Neural crest cell (in vitro differentiated cells): ENCODE measurements at regions not wholly inside any gene's neighbourhood (a gene's known extent, or its start where the extent isn't known, plus 50 kb on each side); places are given as distances from the start of the nearest gene placed in this dataset.

Experiments used
- DNase-seq: peaks from one replicate; pipeline ENCODE4 v3.0.0; 2021; ENCODE audit warnings: low read depth, mixed read lengths, low spot score
- H3K27ac Mint-ChIP-seq: one replicate; pipeline ENCODE4 v1.8.0; 2021; ENCODE audit warnings: mild to moderate bottlenecking, mixed read lengths; ENCODE audit not compliant: unreplicated experiment
- H3K27me3 Mint-ChIP-seq: 2 replicates; pipeline ENCODE4 v1.8.0; 2021; ENCODE audit warnings: low read depth, mild to moderate bottlenecking, mixed read lengths
- H3K36me3 Mint-ChIP-seq: 2 replicates; pipeline ENCODE4 v1.8.0; 2021; ENCODE audit warnings: low read depth, mild to moderate bottlenecking, mixed read lengths
- H3K4me1 Mint-ChIP-seq: 2 replicates; pipeline ENCODE4 v1.8.0; 2021; ENCODE audit warnings: mixed read lengths
- H3K4me3 Mint-ChIP-seq: one replicate; pipeline ENCODE4 v1.8.0; 2021; ENCODE audit warnings: mild to moderate bottlenecking, mixed read lengths
- H3K9me3 Mint-ChIP-seq: 2 replicates; pipeline ENCODE4 v1.8.0; 2021; ENCODE audit warnings: mixed read lengths
- TF ChIP-seq, protein P1 (sequence below): fragments of 200-600 bp; sonication (generic); conservative IDR thresholded peaks from 2 replicates; pipeline ENCODE4 v1.5.0; 2021; ENCODE audit warnings: antibody characterized with exemption, mild to moderate bottlenecking

DNA sequence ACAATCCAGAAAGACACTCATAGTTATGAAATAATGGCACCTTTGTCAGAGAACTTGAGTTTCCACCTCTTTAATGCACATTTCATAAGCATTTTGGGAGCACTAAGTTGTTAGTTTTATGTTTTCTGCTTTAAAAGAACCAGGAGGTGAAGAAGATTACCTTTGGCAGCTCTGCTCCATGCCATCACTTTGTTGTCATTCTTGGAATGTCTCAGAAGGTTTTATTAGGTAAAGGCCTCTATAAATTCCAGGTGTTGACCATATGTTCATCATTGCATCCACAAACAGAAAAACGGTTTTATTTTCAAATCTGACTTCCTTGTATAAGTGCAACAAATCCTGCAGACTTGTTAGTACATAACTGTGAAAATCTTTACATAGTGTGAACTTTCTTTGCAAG, 424.8 kb downstream of the MDFIC start:
- Mint-ChIP-seq H3K9me3 (no peaks in the 10 kb centered on the region), H3K36me3 (no peaks in the 10 kb centered on the region), H3K27me3 (no peaks in the 10 kb centered on the region), H3K4me1 (no peaks in the 10 kb centered on the region), H3K4me3 (no peak overlapping the region), H3K27ac (no peak overlapping the region)
- TF ChIP-seq, protein P1, sequence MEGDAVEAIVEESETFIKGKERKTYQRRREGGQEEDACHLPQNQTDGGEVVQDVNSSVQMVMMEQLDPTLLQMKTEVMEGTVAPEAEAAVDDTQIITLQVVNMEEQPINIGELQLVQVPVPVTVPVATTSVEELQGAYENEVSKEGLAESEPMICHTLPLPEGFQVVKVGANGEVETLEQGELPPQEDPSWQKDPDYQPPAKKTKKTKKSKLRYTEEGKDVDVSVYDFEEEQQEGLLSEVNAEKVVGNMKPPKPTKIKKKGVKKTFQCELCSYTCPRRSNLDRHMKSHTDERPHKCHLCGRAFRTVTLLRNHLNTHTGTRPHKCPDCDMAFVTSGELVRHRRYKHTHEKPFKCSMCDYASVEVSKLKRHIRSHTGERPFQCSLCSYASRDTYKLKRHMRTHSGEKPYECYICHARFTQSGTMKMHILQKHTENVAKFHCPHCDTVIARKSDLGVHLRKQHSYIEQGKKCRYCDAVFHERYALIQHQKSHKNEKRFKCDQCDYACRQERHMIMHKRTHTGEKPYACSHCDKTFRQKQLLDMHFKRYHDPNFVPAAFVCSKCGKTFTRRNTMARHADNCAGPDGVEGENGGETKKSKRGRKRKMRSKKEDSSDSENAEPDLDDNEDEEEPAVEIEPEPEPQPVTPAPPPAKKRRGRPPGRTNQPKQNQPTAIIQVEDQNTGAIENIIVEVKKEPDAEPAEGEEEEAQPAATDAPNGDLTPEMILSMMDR, result no peak
- no peak for DNase-seq

DNA sequence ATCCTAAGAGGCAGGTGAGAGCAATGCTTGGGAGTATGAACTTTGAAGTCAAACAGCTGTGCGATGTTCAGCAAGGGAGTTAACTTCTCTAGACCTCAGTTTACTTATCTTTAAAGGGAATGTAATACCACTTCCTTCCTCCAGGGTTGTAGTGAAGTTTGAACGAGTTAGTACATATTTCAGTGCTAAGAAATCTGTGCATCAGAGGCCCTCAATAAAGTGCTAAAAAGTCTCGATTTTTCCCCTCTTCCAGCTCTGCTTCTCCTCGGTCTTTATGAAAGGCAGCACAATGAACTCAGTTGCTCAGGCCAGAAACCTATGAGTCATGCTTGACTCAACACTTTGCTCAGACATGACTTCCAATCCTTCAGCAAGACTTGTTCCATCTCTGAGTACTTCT, 418.9 kb downstream of the MDFIC start:
- Mint-ChIP-seq H3K9me3 (no peaks in the 10 kb centered on the region), H3K36me3 (no peaks in the 10 kb centered on the region), H3K4me1 (no peaks in the 10 kb centered on the region), H3K4me3 (no peak overlapping the region), H3K27me3 (no peaks in the 10 kb centered on the region), H3K27ac (no peak overlapping the region)
- no peak for DNase-seq
- TF ChIP-seq, protein P1, result peak; percentile 44

DNA sequence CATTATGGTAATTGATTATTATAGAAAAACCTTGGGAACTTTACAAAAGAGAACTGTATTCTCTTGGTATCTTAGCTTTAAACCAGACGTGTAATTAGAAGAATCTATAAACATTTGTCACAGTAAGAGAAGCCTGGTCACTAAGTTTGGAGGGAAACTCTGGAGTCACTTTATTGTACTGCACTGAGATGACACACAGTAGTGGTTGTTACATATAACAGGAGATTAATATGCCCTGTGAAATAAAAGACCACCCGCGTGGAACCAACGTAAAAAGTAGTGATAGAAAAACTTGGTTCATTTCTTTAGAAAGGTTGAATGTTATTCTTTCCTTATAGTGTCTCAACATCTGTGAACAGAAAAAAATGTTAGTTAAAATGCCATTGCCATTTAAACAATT, 416.1 kb downstream of the MDFIC start:
- Mint-ChIP-seq H3K4me1 (no peaks in the 10 kb centered on the region), H3K9me3 (no peaks in the 10 kb centered on the region), H3K36me3 (no peaks in the 10 kb centered on the region), H3K4me3 (no peak overlapping the region), H3K27ac (no peak overlapping the region), H3K27me3 (no peaks in the 10 kb centered on the region)
- no peak for DNase-seq
- TF ChIP-seq, protein P1, result no peak

DNA sequence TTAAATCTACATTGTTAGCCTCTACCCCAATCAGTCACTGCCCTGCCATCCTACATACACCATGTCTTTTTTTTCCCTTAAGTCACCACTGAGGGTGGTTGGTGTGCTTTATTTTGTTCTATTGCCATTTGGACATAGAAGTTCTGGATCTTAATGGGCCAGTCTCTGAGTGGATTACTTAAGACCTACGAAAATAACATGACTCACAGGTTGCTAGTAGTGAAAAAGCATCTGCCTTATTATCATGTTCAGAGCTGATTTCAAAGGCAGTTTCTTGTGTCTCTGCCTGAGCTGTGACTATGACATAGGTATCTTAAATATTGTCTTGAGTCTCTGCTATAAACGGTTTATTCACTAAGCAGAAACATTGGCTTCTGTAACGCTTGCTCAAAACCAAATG, 410.8 kb downstream of the MDFIC start:
- H3K4me3 Mint-ChIP-seq, result no peak overlapping the region
- H3K27me3 Mint-ChIP-seq, result no peaks in the 10 kb centered on the region
- H3K36me3 Mint-ChIP-seq, result no peaks in the 10 kb centered on the region
- H3K9me3 Mint-ChIP-seq, result peaks cover 3% of the 10 kb centered on the region
- no peak for DNase-seq
- TF ChIP-seq, protein P1, result no peak
- H3K27ac Mint-ChIP-seq, result no peak overlapping the region
- H3K4me1 Mint-ChIP-seq, result no peaks in the 10 kb centered on the region

DNA sequence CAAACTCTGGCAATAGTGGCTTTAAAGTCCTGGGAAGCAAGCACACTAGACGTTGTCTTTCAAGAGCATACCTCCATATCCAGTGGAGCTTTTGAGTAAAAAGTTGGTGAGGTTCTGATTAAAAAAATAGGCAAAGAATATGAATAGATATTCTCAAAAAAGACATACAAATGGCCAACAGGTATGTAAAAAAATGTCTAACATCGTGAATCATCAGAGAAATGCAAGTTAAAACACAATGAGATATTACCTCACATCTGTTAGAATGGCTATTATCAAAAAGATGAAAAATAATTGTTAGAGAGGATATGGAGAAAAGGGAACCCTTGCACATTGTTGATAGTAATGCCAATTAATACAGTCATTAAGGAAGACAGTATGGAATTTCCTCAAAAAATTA, 407.1 kb downstream of the MDFIC start:
- Mint-ChIP-seq H3K4me1 (peaks cover 7% of the 10 kb centered on the region), H3K9me3 (peaks cover 3% of the 10 kb centered on the region), H3K27me3 (no peaks in the 10 kb centered on the region), H3K27ac (no peak overlapping the region), H3K36me3 (no peaks in the 10 kb centered on the region), H3K4me3 (no peak overlapping the region)
- TF ChIP-seq, protein P1, result no peak
- no peak for DNase-seq

DNA sequence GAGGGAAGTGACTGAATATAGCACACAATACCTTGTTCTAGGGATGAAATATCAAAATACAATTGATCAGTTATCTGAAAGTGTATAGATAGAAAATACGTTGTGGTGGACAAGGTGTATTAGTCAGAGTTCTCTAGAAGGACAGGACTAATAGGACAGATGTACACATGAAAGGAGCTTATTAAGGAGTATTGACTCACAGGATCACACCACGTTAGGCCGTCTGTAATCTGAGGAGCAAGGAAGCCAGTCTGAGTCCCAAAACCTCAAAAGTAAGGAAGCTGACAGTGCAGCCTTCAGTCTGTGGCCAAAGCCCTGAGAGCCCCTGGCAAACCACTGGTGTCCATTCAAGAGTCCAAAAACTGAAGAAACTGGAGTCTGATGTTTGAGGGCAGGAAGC, 406.1 kb downstream of the MDFIC start:
- Mint-ChIP-seq H3K36me3 (no peaks in the 10 kb centered on the region), H3K27me3 (no peaks in the 10 kb centered on the region), H3K9me3 (peaks cover 3% of the 10 kb centered on the region), H3K4me3 (no peak overlapping the region), H3K27ac (no peak overlapping the region), H3K4me1 (peaks cover 7% of the 10 kb centered on the region)
- no peak for DNase-seq
- TF ChIP-seq, protein P1, result no peak
